ENCODE measurements at regions not wholly inside any gene's neighbourhood (a gene's known extent, or its start where the extent isn't known, plus 50 kb on each side); places are given as distances from the start of the nearest gene placed in this dataset.
"Not testable (repeated sequence)": the region's sequence is repeated elsewhere in the genome, so short reads cannot be mapped to it uniquely, and the experiment has no call there.

DNA sequence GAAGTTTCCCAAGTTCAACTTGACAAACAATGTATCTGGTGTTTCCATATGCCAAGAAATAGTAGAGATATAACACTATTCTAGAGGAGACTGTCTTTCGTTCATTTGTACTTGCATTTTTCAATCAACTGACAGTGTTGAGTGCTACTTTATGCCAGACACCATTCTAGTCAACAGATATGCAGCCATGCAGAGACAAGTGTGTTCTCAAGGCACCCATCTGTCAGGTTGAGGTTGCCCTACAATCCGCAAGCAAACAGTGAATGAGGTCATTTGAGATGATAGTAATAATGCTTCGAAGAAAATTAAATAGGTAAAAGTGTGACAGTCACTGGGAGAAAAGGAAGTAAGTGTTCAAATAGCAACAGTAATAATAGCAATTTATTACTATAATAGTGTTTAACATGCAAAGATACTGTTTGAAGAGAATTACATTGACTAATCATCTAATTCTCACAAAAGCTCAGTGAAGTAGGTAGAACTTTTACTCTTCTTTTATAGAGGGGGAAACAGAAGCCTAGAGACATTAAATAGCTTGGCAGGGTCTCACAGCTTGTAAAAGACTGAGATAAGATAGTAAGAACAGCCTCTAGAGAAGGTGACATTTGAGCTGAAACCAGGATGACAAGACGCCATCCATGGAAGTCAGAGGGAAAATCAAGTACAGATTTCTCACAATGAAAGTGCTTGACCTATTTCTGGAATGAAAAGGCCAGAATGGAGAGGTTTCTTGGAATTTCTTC, 936.9 kb downstream of the SORCS3 start:
- H3K27me3 ChIP-seq (replicated peaks in 1 of 7), result no peaks in the 10 kb centered on the region
- DNase-seq, result no peak
- no peaks in the 10 kb centered on the region for H3K4me1 ChIP-seq
- no peaks in the 10 kb centered on the region for H3K36me3 ChIP-seq
- no peak for TF ChIP-seq POLR2A (IDR thresholded peaks at IDR 0.05)
- TF ChIP-seq POLR2AphosphoS5 (IDR thresholded peaks at IDR 0.05), result no peak
- no peak for TF ChIP-seq CTCF (IDR thresholded peaks at IDR 0.05 in 8 of 11, conservative IDR thresholded peaks at IDR 0.05 in 3 of 11)
- intact Hi-C loops (cut with DNase I; ENCODE audit: low total_unique reads), result no loop called here
- no peak overlapping the region for H3K4me3 ChIP-seq
- no peak overlapping the region for H3K27ac ChIP-seq
- 74 to 86% (median 78%) methylated on average over 4 of the region's 4 CpGs for WGBS, 5 donors
- peaks cover 0 to 48% (median 23%) of the 10 kb centered on the region in 8 donors for H3K9me3 ChIP-seq

GRCh38 chr10:105559333-105560097, 918.4 kb downstream of the SORCS3 start:
- no peaks in the 10 kb centered on the region for H3K36me3 ChIP-seq
- no peaks in the 10 kb centered on the region for H3K4me1 ChIP-seq
- peaks cover 0 to 21% (median 0%) of the 10 kb centered on the region in 8 donors for H3K9me3 ChIP-seq
- WGBS, 5 donors, result 63 to 81% (median 71%) methylated on average over 4 of the region's 4 CpGs
- H3K4me3 ChIP-seq, result no peak overlapping the region
- no peak overlapping the region for H3K27ac ChIP-seq
- intact Hi-C loops (cut with DNase I; ENCODE audit: low total_unique reads), result no loop called here
- TF ChIP-seq POLR2A (IDR thresholded peaks at IDR 0.05), result no peak
- no peak for TF ChIP-seq CTCF (IDR thresholded peaks at IDR 0.05 in 8 of 11, conservative IDR thresholded peaks at IDR 0.05 in 3 of 11)
- TF ChIP-seq POLR2AphosphoS5 (IDR thresholded peaks at IDR 0.05), result no peak
- no peaks in the 10 kb centered on the region for H3K27me3 ChIP-seq (replicated peaks in 1 of 7)
- no peak for DNase-seq

- H3K4me3 ChIP-seq; intact Hi-C loops (cut with DNase I; ENCODE audit: low total_unique reads); H3K27ac ChIP-seq; H3K27me3 ChIP-seq (replicated peaks in 1 of 7); H3K36me3 ChIP-seq; H3K4me1 ChIP-seq: not testable (repeated sequence)
- DNase-seq, result peak; percentile 45
- 82 to 92% (median 89%) methylated on average over 11 to 13 of the region's 13 CpGs for WGBS, 5 donors
- peaks cover 0 to 31% (median 0%) of the 10 kb centered on the region in 8 donors for H3K9me3 ChIP-seq
These were observed 909.4 kb downstream of the SORCS3 start for GRCh38 chr10:105550453-105550852.

- H3K4me1 ChIP-seq, result no peaks in the 10 kb centered on the region
- H3K27ac ChIP-seq, result no peak overlapping the region
- DNase-seq, result no peak
- no peaks in the 10 kb centered on the region for H3K36me3 ChIP-seq
- no peak overlapping the region for H3K4me3 ChIP-seq
- peaks cover 0 to 27% (median 0%) of the 10 kb centered on the region in 8 donors for H3K9me3 ChIP-seq
- TF ChIP-seq POLR2A (IDR thresholded peaks at IDR 0.05), result no peak
- TF ChIP-seq CTCF (IDR thresholded peaks at IDR 0.05 in 8 of 11, conservative IDR thresholded peaks at IDR 0.05 in 3 of 11), result no peak
- TF ChIP-seq POLR2AphosphoS5 (IDR thresholded peaks at IDR 0.05), result no peak
- no peaks in the 10 kb centered on the region for H3K27me3 ChIP-seq (replicated peaks in 1 of 7)
- intact Hi-C loops (cut with DNase I; ENCODE audit: low total_unique reads), result no loop called here
- WGBS, 5 donors, result 72 to 91% (median 89%) methylated on average over 1 of the region's 1 CpG
These were observed 908.6 kb downstream of the SORCS3 start for GRCh38 chr10:105549731-105550130.

All from spleen (tissue), 11 donors.